Skeletal muscle tissue (tissue), 3 donors: ENCODE measurements at regions not wholly inside any gene's neighbourhood (a gene's known extent, or its start where the extent isn't known, plus 50 kb on each side); places are given as distances from the start of the nearest gene placed in this dataset.

Experiments used
- H3K27ac ChIP-seq: one replicate; pipeline ENCODE4 v1.7.0; 2013; ENCODE audit warnings: mild to moderate bottlenecking, low read depth, low read length, inconsistent platforms
- H3K27me3 ChIP-seq, 3 donors: one replicate each; pipeline ENCODE4 v1.7.0; 2013; ENCODE audit warnings: low read length in 3 of 3; ENCODE audit not compliant: control insufficient read depth in 3 of 3, insufficient read depth in 3 of 3
- H3K36me3 ChIP-seq, 3 donors: one replicate each; pipeline ENCODE4 v1.7.0; 2013; ENCODE audit warnings: low read length in 3 of 3; ENCODE audit not compliant: control insufficient read depth in 3 of 3, insufficient read depth in 3 of 3
- H3K4me1 ChIP-seq, 3 donors: one replicate each; pipeline ENCODE4 v1.7.0; 2013; ENCODE audit warnings: low read length in 3 of 3, mild to moderate bottlenecking in 3 of 3; ENCODE audit not compliant: control insufficient read depth in 3 of 3, insufficient read depth in 3 of 3
- H3K4me3 ChIP-seq, 3 donors: one replicate each; pipeline ENCODE4 v1.7.0; 2013; ENCODE audit warnings: low read length in 3 of 3
- H3K9ac ChIP-seq, 3 donors: one replicate each; pipeline ENCODE4 v1.7.0; 2013; ENCODE audit warnings: low read length in 3 of 3, mild to moderate bottlenecking in 3 of 3, moderate library complexity in 2 of 3, low read depth in 1 of 3
- H3K9me3 ChIP-seq, 3 donors: one replicate each; pipeline ENCODE4 v1.7.0; 2013; ENCODE audit warnings: low read length in 3 of 3; ENCODE audit not compliant: control insufficient read depth in 3 of 3
- donor health status: Osteomylitis.

GRCh38 chr4:119715490-119716445, 87.2 kb upstream of the PDE5A start:
- no peak overlapping the region for H3K27ac ChIP-seq
- H3K9me3 ChIP-seq, result peaks cover 2 to 6% (median 3%) of the 10 kb centered on the region in 3 donors
- H3K9ac ChIP-seq, result no peak overlapping the region
- H3K27me3 ChIP-seq, result no peaks in the 10 kb centered on the region
- no peak overlapping the region for H3K4me3 ChIP-seq
- H3K36me3 ChIP-seq, result no peaks in the 10 kb centered on the region
- no peaks in the 10 kb centered on the region for H3K4me1 ChIP-seq

- no peak overlapping the region for H3K9ac ChIP-seq
- no peaks in the 10 kb centered on the region for H3K36me3 ChIP-seq
- H3K4me1 ChIP-seq, result no peaks in the 10 kb centered on the region
- no peak overlapping the region for H3K27ac ChIP-seq
- no peaks in the 10 kb centered on the region for H3K27me3 ChIP-seq
- no peaks in the 10 kb centered on the region for H3K9me3 ChIP-seq
- H3K4me3 ChIP-seq, result no peak overlapping the region
Observed at GRCh38 chr4:119709418-119709817, 80.8 kb upstream of the PDE5A start.

GRCh38 chr4:119707336-119707735, 78.7 kb upstream of the PDE5A start:
- no peaks in the 10 kb centered on the region for H3K4me1 ChIP-seq
- H3K27me3 ChIP-seq, result no peaks in the 10 kb centered on the region
- H3K36me3 ChIP-seq, result no peaks in the 10 kb centered on the region
- no peak overlapping the region for H3K27ac ChIP-seq
- no peak overlapping the region for H3K4me3 ChIP-seq
- H3K9me3 ChIP-seq, result no peaks in the 10 kb centered on the region
- H3K9ac ChIP-seq, result no peak overlapping the region

GRCh38 chr4:119706804-119707203, 78.2 kb upstream of the PDE5A start:
- no peaks in the 10 kb centered on the region for H3K4me1 ChIP-seq
- no peaks in the 10 kb centered on the region for H3K36me3 ChIP-seq
- H3K27ac ChIP-seq, result no peak overlapping the region
- no peak overlapping the region for H3K4me3 ChIP-seq
- no peak overlapping the region for H3K9ac ChIP-seq
- no peaks in the 10 kb centered on the region for H3K9me3 ChIP-seq
- H3K27me3 ChIP-seq, result no peaks in the 10 kb centered on the region

- H3K36me3 ChIP-seq, result no peaks in the 10 kb centered on the region
- H3K27ac ChIP-seq, result no peak overlapping the region
- H3K4me3 ChIP-seq, result no peak overlapping the region
Observed at GRCh38 chr4:119697887-119698393, 69.3 kb upstream of the PDE5A start.

GRCh38 chr4:119696963-119697362, 68.4 kb upstream of the PDE5A start:
- no peak overlapping the region for H3K9ac ChIP-seq
- H3K4me1 ChIP-seq, result no peaks in the 10 kb centered on the region
- no peak overlapping the region for H3K27ac ChIP-seq
- H3K36me3 ChIP-seq, result no peaks in the 10 kb centered on the region
- no peaks in the 10 kb centered on the region for H3K9me3 ChIP-seq
- no peak overlapping the region for H3K4me3 ChIP-seq
- no peaks in the 10 kb centered on the region for H3K27me3 ChIP-seq

More at GRCh38 chr4:119697887-119698393, 69.3 kb upstream of the PDE5A start:
- Histone ChIP-seq H3K9ac (no peak overlapping the region), H3K27me3 (no peaks in the 10 kb centered on the region), H3K4me1 (no peaks in the 10 kb centered on the region), H3K9me3 (no peaks in the 10 kb centered on the region)

DNA sequence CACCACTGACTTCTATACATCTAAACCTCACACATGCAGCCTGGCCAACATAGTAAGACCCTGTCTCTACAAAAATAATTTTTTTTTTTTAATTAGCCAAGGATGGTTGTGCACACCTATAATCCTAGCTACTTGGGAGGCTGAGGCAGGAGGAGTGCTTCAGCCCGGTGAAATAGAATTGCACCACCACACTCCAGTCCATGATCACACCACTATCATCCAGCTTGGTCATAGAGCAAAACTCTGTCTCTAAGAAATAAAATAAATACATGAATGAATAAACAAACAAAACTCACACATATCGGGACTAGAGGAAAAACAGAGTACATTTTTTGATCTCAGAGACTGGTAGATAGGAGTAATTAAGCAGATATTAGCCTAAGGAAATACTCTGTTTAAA, 66.6 kb upstream of the PDE5A start:
- Histone ChIP-seq H3K9ac (no peak overlapping the region), H3K27me3 (no peaks in the 10 kb centered on the region), H3K4me3 (no peak overlapping the region), H3K36me3 (no peaks in the 10 kb centered on the region), H3K27ac (no peak overlapping the region), H3K9me3 (no peaks in the 10 kb centered on the region), H3K4me1 (no peaks in the 10 kb centered on the region)

DNA sequence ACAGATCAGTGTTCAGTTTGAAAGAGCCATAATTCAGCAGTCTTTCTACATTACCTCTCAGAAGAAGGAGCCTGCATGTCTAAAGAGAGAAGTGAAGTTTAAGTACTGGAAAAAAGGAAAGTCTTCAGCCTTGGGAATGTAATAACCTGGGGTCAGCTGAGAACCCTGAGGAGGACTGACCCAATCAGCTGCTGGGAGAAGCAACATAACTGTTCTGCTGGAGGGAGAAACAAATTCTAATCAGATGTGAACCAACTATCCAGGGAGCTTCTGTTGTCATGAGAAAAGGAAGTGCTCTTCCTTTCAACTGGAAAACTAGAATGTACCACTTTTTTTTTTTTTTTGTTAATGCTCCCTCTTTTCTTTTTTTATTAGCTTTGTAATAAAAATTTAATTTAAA, 64.5 kb upstream of the PDE5A start:
- Histone ChIP-seq H3K4me3 (no peak overlapping the region), H3K36me3 (no peaks in the 10 kb centered on the region), H3K27ac (no peak overlapping the region), H3K9me3 (no peaks in the 10 kb centered on the region), H3K9ac (no peak overlapping the region), H3K27me3 (no peaks in the 10 kb centered on the region), H3K4me1 (no peaks in the 10 kb centered on the region)

- Histone ChIP-seq H3K9me3 (no peaks in the 10 kb centered on the region), H3K9ac (no peak overlapping the region), H3K27me3 (no peaks in the 10 kb centered on the region), H3K36me3 (no peaks in the 10 kb centered on the region), H3K4me1 (no peaks in the 10 kb centered on the region), H3K27ac (no peak overlapping the region), H3K4me3 (no peak overlapping the region)
Observed at GRCh38 chr4:119692001-119692400, 63.4 kb upstream of the PDE5A start.

GRCh38 chr4:119690871-119691270, 62.3 kb upstream of the PDE5A start:
- H3K9ac ChIP-seq, result no peak overlapping the region

More at GRCh38 chr4:119690871-119691270, 62.3 kb upstream of the PDE5A start:
- Histone ChIP-seq H3K4me3 (no peak overlapping the region), H3K9me3 (no peaks in the 10 kb centered on the region), H3K36me3 (no peaks in the 10 kb centered on the region), H3K4me1 (no peaks in the 10 kb centered on the region), H3K27me3 (no peaks in the 10 kb centered on the region), H3K27ac (no peak overlapping the region)
